Stimulated activated effector memory CD8-positive, alpha-beta T cell treated with anti-CD3 and anti-CD28 coated beads, Interleukin-12 subunit alpha, Interleukin-12 subunit beta, amount 100 ng/mL, for 72 hours (primary cell): ENCODE measurements at regions not wholly inside any gene's neighbourhood (a gene's known extent, or its start where the extent isn't known, plus 50 kb on each side); places are given as distances from the start of the nearest gene placed in this dataset.

Experiments
- ATAC-seq: fragments of 150-1000 bp; cut with Tn5 transposase; 2 replicates; pipeline ENCODE4 v1.10.0; 2021
- DNase-seq, 2 donors: peaks; one replicate each; pipeline ENCODE4 v3.0.0; 2021 to 2022; ENCODE audit warnings: low spot score in 2 of 2
- H3K27ac Mint-ChIP-seq: one replicate; pipeline ENCODE4 v1.8.0; 2022; ENCODE audit warnings: mild to moderate bottlenecking, mixed read lengths
- H3K36me3 Mint-ChIP-seq: one replicate; pipeline ENCODE4 v1.8.0; 2022; ENCODE audit warnings: mild to moderate bottlenecking, mixed read lengths
- H3K4me1 Mint-ChIP-seq: one replicate; pipeline ENCODE4 v1.8.0; 2022; ENCODE audit warnings: mixed read lengths
- H3K4me3 Mint-ChIP-seq: one replicate; pipeline ENCODE4 v1.8.0; 2022; ENCODE audit warnings: mild to moderate bottlenecking, mixed read lengths
- H3K9me3 Mint-ChIP-seq: one replicate; pipeline ENCODE4 v1.8.0; 2022; ENCODE audit warnings: mixed read lengths

- no peaks in the 10 kb centered on the region for H3K9me3 Mint-ChIP-seq
These were observed 153.0 kb downstream of the UXS1 start for GRCh38 chr2:106041150-106041549.

GRCh38 chr2:106039634-106040315 lies 154.3 kb downstream of the UXS1 start:
- Mint-ChIP-seq H3K4me1 (peaks cover 14% of the 10 kb centered on the region), H3K27ac (no peak overlapping the region), H3K9me3 (no peaks in the 10 kb centered on the region), H3K4me3 (no peak overlapping the region), H3K36me3 (peaks cover 4% of the 10 kb centered on the region)
- ATAC-seq (no peak), DNase-seq (no peak)

More at GRCh38 chr2:106041150-106041549, 153.0 kb downstream of the UXS1 start:
- peaks cover 14% of the 10 kb centered on the region for H3K4me1 Mint-ChIP-seq
- no peak overlapping the region for H3K4me3 Mint-ChIP-seq
- peaks cover 4% of the 10 kb centered on the region for H3K36me3 Mint-ChIP-seq
- no peak for DNase-seq
- H3K27ac Mint-ChIP-seq = peak overlapping the region; percentile 8
- no peak for ATAC-seq

GRCh38 chr2:106038601-106039375 lies 155.3 kb downstream of the UXS1 start:
- H3K9me3 Mint-ChIP-seq = no peaks in the 10 kb centered on the region
- H3K27ac Mint-ChIP-seq = peak overlapping the region; percentile 41
- DNase-seq (no peak), ATAC-seq (no peak)
- H3K4me1 Mint-ChIP-seq = peaks cover 14% of the 10 kb centered on the region
- H3K4me3 Mint-ChIP-seq = no peak overlapping the region
- H3K36me3 Mint-ChIP-seq = peaks cover 4% of the 10 kb centered on the region

- peaks cover 14% of the 10 kb centered on the region for H3K4me1 Mint-ChIP-seq
- no peaks in the 10 kb centered on the region for H3K9me3 Mint-ChIP-seq
- DNase-seq (no peak), ATAC-seq (no peak)
- H3K4me3 Mint-ChIP-seq = no peak overlapping the region
- peak overlapping the region; percentile 41 for H3K27ac Mint-ChIP-seq
- peaks cover 4% of the 10 kb centered on the region for H3K36me3 Mint-ChIP-seq
These were observed 156.2 kb downstream of the UXS1 start for GRCh38 chr2:106037932-106038331.

GRCh38 chr2:106037262-106037661 lies 156.8 kb downstream of the UXS1 start:
- H3K9me3 Mint-ChIP-seq = no peaks in the 10 kb centered on the region
- no peak overlapping the region for H3K4me3 Mint-ChIP-seq
- DNase-seq = no peak
- peaks cover 4% of the 10 kb centered on the region for H3K36me3 Mint-ChIP-seq
- H3K4me1 Mint-ChIP-seq = peaks cover 14% of the 10 kb centered on the region
- no peak overlapping the region for H3K27ac Mint-ChIP-seq
- no peak for ATAC-seq

GRCh38 chr2:106034325-106034724 lies 159.8 kb downstream of the UXS1 start:
- Mint-ChIP-seq H3K4me3 (no peak overlapping the region), H3K4me1 (peaks cover 22% of the 10 kb centered on the region), H3K36me3 (peaks cover 4% of the 10 kb centered on the region), H3K9me3 (no peaks in the 10 kb centered on the region), H3K27ac (no peak overlapping the region)
- DNase-seq = no peak
- no peak for ATAC-seq

- Mint-ChIP-seq H3K4me3 (no peak overlapping the region), H3K4me1 (peaks cover 15% of the 10 kb centered on the region), H3K27ac (no peak overlapping the region), H3K9me3 (no peaks in the 10 kb centered on the region), H3K36me3 (no peaks in the 10 kb centered on the region)
- DNase-seq (no peak), ATAC-seq (no peak)
These were observed 161.4 kb downstream of the UXS1 start for GRCh38 chr2:106032676-106033075.

GRCh38 chr2:106030287-106031268 lies 163.5 kb downstream of the UXS1 start:
- ATAC-seq (peak; percentile 93), DNase-seq (no peak)
- Mint-ChIP-seq H3K9me3 (no peaks in the 10 kb centered on the region), H3K4me1 (peaks cover 14% of the 10 kb centered on the region), H3K36me3 (no peaks in the 10 kb centered on the region), H3K27ac (no peak overlapping the region), H3K4me3 (no peak overlapping the region)

GRCh38 chr2:106028192-106028591 lies 165.9 kb downstream of the UXS1 start:
- H3K4me1 Mint-ChIP-seq = peaks cover 14% of the 10 kb centered on the region
- no peak overlapping the region for H3K4me3 Mint-ChIP-seq
- DNase-seq (no peak), ATAC-seq (peak; percentile 47)
- H3K9me3 Mint-ChIP-seq = no peaks in the 10 kb centered on the region
- H3K36me3 Mint-ChIP-seq = no peaks in the 10 kb centered on the region
- H3K27ac Mint-ChIP-seq = peak overlapping the region; percentile 45

GRCh38 chr2:106026271-106027190 lies 167.6 kb downstream of the UXS1 start:
- H3K4me3 Mint-ChIP-seq = no peak overlapping the region
- ATAC-seq (no peak), DNase-seq (no peak)
- H3K4me1 Mint-ChIP-seq = peaks cover 14% of the 10 kb centered on the region
- no peak overlapping the region for H3K27ac Mint-ChIP-seq
- no peaks in the 10 kb centered on the region for H3K36me3 Mint-ChIP-seq
- H3K9me3 Mint-ChIP-seq = no peaks in the 10 kb centered on the region

GRCh38 chr2:106025796-106026195 lies 168.3 kb downstream of the UXS1 start:
- H3K36me3 Mint-ChIP-seq = no peaks in the 10 kb centered on the region
- peaks cover 14% of the 10 kb centered on the region for H3K4me1 Mint-ChIP-seq
- no peaks in the 10 kb centered on the region for H3K9me3 Mint-ChIP-seq
- H3K4me3 Mint-ChIP-seq = no peak overlapping the region
- ATAC-seq (no peak), DNase-seq (no peak)
- no peak overlapping the region for H3K27ac Mint-ChIP-seq

- H3K36me3 Mint-ChIP-seq = no peaks in the 10 kb centered on the region
- no peak overlapping the region for H3K4me3 Mint-ChIP-seq
- no peak overlapping the region for H3K27ac Mint-ChIP-seq
- H3K4me1 Mint-ChIP-seq = peaks cover 6% of the 10 kb centered on the region
- no peaks in the 10 kb centered on the region for H3K9me3 Mint-ChIP-seq
- no peak for ATAC-seq
- no peak for DNase-seq
These were observed 172.5 kb downstream of the UXS1 start for GRCh38 chr2:106021662-106022028.

GRCh38 chr2:106020821-106021661 lies 173.1 kb downstream of the UXS1 start:
- no peaks in the 10 kb centered on the region for H3K36me3 Mint-ChIP-seq
- no peak overlapping the region for H3K4me3 Mint-ChIP-seq
- peaks cover 6% of the 10 kb centered on the region for H3K4me1 Mint-ChIP-seq
- no peak overlapping the region for H3K27ac Mint-ChIP-seq
- DNase-seq = no peak
- no peaks in the 10 kb centered on the region for H3K9me3 Mint-ChIP-seq
- ATAC-seq = no peak

- H3K4me1 Mint-ChIP-seq = peaks cover 8% of the 10 kb centered on the region
These were observed 174.1 kb downstream of the UXS1 start for GRCh38 chr2:106020032-106020431.

More at GRCh38 chr2:106020032-106020431, 174.1 kb downstream of the UXS1 start:
- no peak overlapping the region for H3K4me3 Mint-ChIP-seq
- no peak for DNase-seq
- no peak overlapping the region for H3K27ac Mint-ChIP-seq
- H3K9me3 Mint-ChIP-seq = no peaks in the 10 kb centered on the region
- H3K36me3 Mint-ChIP-seq = no peaks in the 10 kb centered on the region
- ATAC-seq = no peak
